ENCODE measurements at regions not wholly inside any gene's neighbourhood (a gene's known extent, or its start where the extent isn't known, plus 50 kb on each side); places are given as distances from the start of the nearest gene placed in this dataset.

GRCh38 chr9:18240213-18240612, 233.7 kb upstream of the ADAMTSL1 start:
- H3K36me3 ChIP-seq (ENCODE audit: insufficient read depth, low read depth, low read length): no peaks in the 10 kb centered on the region
- no peaks in the 10 kb centered on the region for H3K9me3 ChIP-seq (ENCODE audit: insufficient read depth, low read depth, low read length)
- H3K4me1 ChIP-seq (ENCODE audit: insufficient read depth, low read length): no peaks in the 10 kb centered on the region
- no peak overlapping the region for H3K27ac ChIP-seq (ENCODE audit: low read length)
- no peaks in the 10 kb centered on the region for H3K27me3 ChIP-seq (ENCODE audit: insufficient read depth, low read length)
- no peak overlapping the region for H3K9ac ChIP-seq (ENCODE audit: low read depth, low read length)
- H3K4me3 ChIP-seq (ENCODE audit: low read length): no peak overlapping the region

- Histone ChIP-seq H3K4me3 (ENCODE audit: low read length) (no peak overlapping the region), H3K27me3 (ENCODE audit: insufficient read depth, low read length) (no peaks in the 10 kb centered on the region), H3K27ac (ENCODE audit: low read length) (no peak overlapping the region), H3K36me3 (ENCODE audit: insufficient read depth, low read depth, low read length) (no peaks in the 10 kb centered on the region), H3K4me1 (ENCODE audit: insufficient read depth, low read length) (no peaks in the 10 kb centered on the region), H3K9me3 (ENCODE audit: insufficient read depth, low read depth, low read length) (no peaks in the 10 kb centered on the region), H3K9ac (ENCODE audit: low read depth, low read length) (no peak overlapping the region)
Measured at GRCh38 chr9:18245911-18246310, 228.0 kb upstream of the ADAMTSL1 start.

DNA sequence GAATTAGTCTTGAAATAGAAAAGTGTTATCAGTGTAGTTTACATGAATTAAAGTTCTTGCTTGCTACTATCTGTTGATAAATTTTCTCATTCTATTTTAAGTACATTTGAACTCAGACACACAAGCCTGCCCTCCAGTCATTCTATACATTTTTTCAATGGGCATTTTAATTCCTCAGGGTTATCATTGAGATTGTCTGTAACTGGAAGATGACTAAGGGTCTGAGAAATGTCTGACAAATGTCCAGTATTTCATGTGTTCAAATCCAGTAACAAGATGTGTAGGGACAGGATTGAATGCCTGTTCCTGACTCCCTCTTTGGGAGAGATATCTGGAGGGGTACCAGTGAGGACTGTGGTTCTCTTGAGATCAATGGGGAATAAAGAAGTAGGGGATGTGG, 223.9 kb upstream of the ADAMTSL1 start:
- Histone ChIP-seq H3K27ac (ENCODE audit: low read length) (no peak overlapping the region), H3K36me3 (ENCODE audit: insufficient read depth, low read depth, low read length) (no peaks in the 10 kb centered on the region), H3K9me3 (ENCODE audit: insufficient read depth, low read depth, low read length) (no peaks in the 10 kb centered on the region), H3K4me1 (ENCODE audit: insufficient read depth, low read length) (no peaks in the 10 kb centered on the region), H3K4me3 (ENCODE audit: low read length) (no peak overlapping the region), H3K9ac (ENCODE audit: low read depth, low read length) (no peak overlapping the region), H3K27me3 (ENCODE audit: insufficient read depth, low read length) (no peaks in the 10 kb centered on the region)

DNA sequence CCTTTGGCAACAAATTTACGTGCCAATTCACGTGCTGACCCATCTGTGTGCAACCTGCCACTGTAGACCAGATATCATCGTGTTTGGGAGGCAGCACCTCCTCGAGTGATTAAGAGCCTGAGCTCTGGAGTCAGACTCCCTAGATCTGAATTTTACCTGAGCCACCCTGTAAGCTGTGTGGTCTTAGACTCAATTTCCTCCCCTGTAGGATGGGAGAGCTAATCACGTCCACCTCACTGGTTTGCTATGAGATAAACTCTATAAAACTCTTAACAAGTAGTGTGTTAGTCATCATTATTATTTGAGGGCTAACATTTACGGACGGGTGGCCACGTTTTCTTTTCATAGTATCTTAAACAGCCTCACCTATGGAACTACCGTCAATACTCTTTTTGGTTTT, 220.0 kb upstream of the ADAMTSL1 start:
- no peak overlapping the region for H3K27ac ChIP-seq (ENCODE audit: low read length)
- 0 out of 2 replicates have a peak, but pooled peaks cover 2% of the 10 kb centered on the region for H3K4me1 ChIP-seq (ENCODE audit: insufficient read depth, low read length)
- no peaks in the 10 kb centered on the region for H3K27me3 ChIP-seq (ENCODE audit: insufficient read depth, low read length)
- H3K4me3 ChIP-seq (ENCODE audit: low read length): no peak overlapping the region
- H3K9me3 ChIP-seq (ENCODE audit: insufficient read depth, low read depth, low read length): no peaks in the 10 kb centered on the region
- no peaks in the 10 kb centered on the region for H3K36me3 ChIP-seq (ENCODE audit: insufficient read depth, low read depth, low read length)
- no peak overlapping the region for H3K9ac ChIP-seq (ENCODE audit: low read depth, low read length)

GRCh38 chr9:18255158-18255629, 218.8 kb upstream of the ADAMTSL1 start:
- Histone ChIP-seq H3K27ac (ENCODE audit: low read length) (no peak overlapping the region), H3K9ac (ENCODE audit: low read depth, low read length) (no peak overlapping the region), H3K9me3 (ENCODE audit: insufficient read depth, low read depth, low read length) (no peaks in the 10 kb centered on the region), H3K4me1 (ENCODE audit: insufficient read depth, low read length) (0 out of 2 replicates have a peak, but pooled peaks cover 2% of the 10 kb centered on the region), H3K36me3 (ENCODE audit: insufficient read depth, low read depth, low read length) (no peaks in the 10 kb centered on the region), H3K4me3 (ENCODE audit: low read length) (no peak overlapping the region), H3K27me3 (ENCODE audit: insufficient read depth, low read length) (no peaks in the 10 kb centered on the region)

DNA sequence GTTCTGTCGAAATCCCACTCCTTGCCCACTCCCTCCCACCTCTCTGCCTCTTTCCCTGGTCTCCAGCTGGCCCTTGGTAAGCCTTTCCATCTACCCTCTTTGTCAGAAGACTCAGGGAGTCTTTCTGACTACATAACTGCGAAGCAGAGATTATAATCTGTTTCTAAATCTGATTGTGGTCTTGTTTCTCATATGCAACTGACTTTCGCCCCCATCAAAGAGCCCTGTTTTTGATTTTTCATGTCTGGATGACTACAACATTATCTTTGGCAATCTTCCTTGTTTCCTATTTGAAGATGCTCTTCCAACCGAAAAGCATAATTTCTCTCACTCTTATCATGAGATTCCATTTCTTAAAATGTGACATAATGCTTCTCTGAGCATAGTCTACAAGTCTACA, 218.2 kb upstream of the ADAMTSL1 start:
- Histone ChIP-seq H3K4me3 (ENCODE audit: low read length) (no peak overlapping the region), H3K4me1 (ENCODE audit: insufficient read depth, low read length) (0 out of 2 replicates have a peak, but pooled peaks cover 2% of the 10 kb centered on the region), H3K27me3 (ENCODE audit: insufficient read depth, low read length) (no peaks in the 10 kb centered on the region), H3K9me3 (ENCODE audit: insufficient read depth, low read depth, low read length) (no peaks in the 10 kb centered on the region), H3K27ac (ENCODE audit: low read length) (no peak overlapping the region), H3K36me3 (ENCODE audit: insufficient read depth, low read depth, low read length) (no peaks in the 10 kb centered on the region), H3K9ac (ENCODE audit: low read depth, low read length) (no peak overlapping the region)

- no peaks in the 10 kb centered on the region for H3K36me3 ChIP-seq (ENCODE audit: insufficient read depth, low read depth, low read length)
Measured at GRCh38 chr9:18256568-18256967, 217.4 kb upstream of the ADAMTSL1 start.

DNA sequence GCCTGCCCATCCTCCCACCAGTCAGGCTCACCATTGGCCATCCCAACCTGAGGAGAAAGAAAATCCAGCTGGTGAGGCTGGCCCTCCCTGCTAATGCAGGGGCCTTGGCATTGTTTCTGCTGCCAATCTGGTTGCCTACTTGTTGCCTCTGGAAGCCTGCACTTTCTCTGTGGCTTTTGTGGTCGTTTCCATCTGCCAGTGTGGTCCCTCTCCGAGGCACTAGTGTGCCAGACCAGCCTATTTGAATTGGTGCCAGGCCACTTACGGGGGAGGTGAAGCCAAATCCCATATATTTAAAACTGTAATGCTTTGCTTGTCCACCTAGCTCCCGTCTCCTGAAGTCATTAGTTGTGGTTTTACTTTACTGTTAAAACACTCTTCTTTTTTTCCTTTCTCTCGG, 213.4 kb upstream of the ADAMTSL1 start:
- no peak overlapping the region for H3K4me3 ChIP-seq (ENCODE audit: low read length)
- no peaks in the 10 kb centered on the region for H3K36me3 ChIP-seq (ENCODE audit: insufficient read depth, low read depth, low read length)
- H3K27me3 ChIP-seq (ENCODE audit: insufficient read depth, low read length): no peaks in the 10 kb centered on the region
- no peak overlapping the region for H3K9ac ChIP-seq (ENCODE audit: low read depth, low read length)
- peaks cover 11% of the 10 kb centered on the region for H3K4me1 ChIP-seq (ENCODE audit: insufficient read depth, low read length)
- no peaks in the 10 kb centered on the region for H3K9me3 ChIP-seq (ENCODE audit: insufficient read depth, low read depth, low read length)
- no peak overlapping the region for H3K27ac ChIP-seq (ENCODE audit: low read length)

More at GRCh38 chr9:18256568-18256967, 217.4 kb upstream of the ADAMTSL1 start:
- no peak overlapping the region for H3K9ac ChIP-seq (ENCODE audit: low read depth, low read length)
- H3K27me3 ChIP-seq (ENCODE audit: insufficient read depth, low read length): no peaks in the 10 kb centered on the region
- H3K4me3 ChIP-seq (ENCODE audit: low read length): no peak overlapping the region
- no peak overlapping the region for H3K27ac ChIP-seq (ENCODE audit: low read length)
- peaks cover 7% of the 10 kb centered on the region; the same call in 1 of the 2 replicates for H3K4me1 ChIP-seq (ENCODE audit: insufficient read depth, low read length)
- no peaks in the 10 kb centered on the region for H3K9me3 ChIP-seq (ENCODE audit: insufficient read depth, low read depth, low read length)

DNA sequence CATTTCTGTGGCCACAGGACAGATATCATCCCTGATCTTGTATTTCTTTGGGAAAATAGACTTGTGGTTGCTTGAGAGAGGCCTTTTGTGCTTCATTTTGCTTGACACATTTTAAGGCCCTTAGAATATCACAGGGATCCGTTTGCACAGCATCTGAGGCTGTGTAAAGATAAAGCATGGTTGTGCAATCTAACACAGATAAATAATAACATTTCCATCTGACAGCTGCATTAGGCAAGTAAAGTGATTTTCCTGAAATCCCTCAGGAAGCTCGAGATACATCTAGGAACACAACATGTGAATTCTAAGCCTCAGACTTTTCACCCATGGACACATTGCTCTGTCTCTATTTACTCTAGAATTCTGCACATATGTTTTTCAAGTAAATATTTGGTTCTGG, 212.8 kb upstream of the ADAMTSL1 start:
- H3K4me3 ChIP-seq (ENCODE audit: low read length): no peak overlapping the region
- no peaks in the 10 kb centered on the region for H3K27me3 ChIP-seq (ENCODE audit: insufficient read depth, low read length)
- no peak overlapping the region for H3K9ac ChIP-seq (ENCODE audit: low read depth, low read length)
- peaks cover 11% of the 10 kb centered on the region for H3K4me1 ChIP-seq (ENCODE audit: insufficient read depth, low read length)
- no peak overlapping the region for H3K27ac ChIP-seq (ENCODE audit: low read length)
- no peaks in the 10 kb centered on the region for H3K9me3 ChIP-seq (ENCODE audit: insufficient read depth, low read depth, low read length)
- no peaks in the 10 kb centered on the region for H3K36me3 ChIP-seq (ENCODE audit: insufficient read depth, low read depth, low read length)

- no peak overlapping the region for H3K9ac ChIP-seq (ENCODE audit: low read depth, low read length)
- no peaks in the 10 kb centered on the region for H3K36me3 ChIP-seq (ENCODE audit: insufficient read depth, low read depth, low read length)
- H3K4me1 ChIP-seq (ENCODE audit: insufficient read depth, low read length): peaks cover 11% of the 10 kb centered on the region
- no peak overlapping the region for H3K27ac ChIP-seq (ENCODE audit: low read length)
- H3K4me3 ChIP-seq (ENCODE audit: low read length): no peak overlapping the region
- no peaks in the 10 kb centered on the region for H3K27me3 ChIP-seq (ENCODE audit: insufficient read depth, low read length)
- no peaks in the 10 kb centered on the region for H3K9me3 ChIP-seq (ENCODE audit: insufficient read depth, low read depth, low read length)
Measured at GRCh38 chr9:18263377-18263776, 210.6 kb upstream of the ADAMTSL1 start.

GRCh38 chr9:18268381-18268780, 205.6 kb upstream of the ADAMTSL1 start:
- Histone ChIP-seq H3K4me1 (ENCODE audit: insufficient read depth, low read length) (no peaks in the 10 kb centered on the region; the same call in none of the 2 replicates), H3K9ac (ENCODE audit: low read depth, low read length) (no peak overlapping the region), H3K27me3 (ENCODE audit: insufficient read depth, low read length) (no peaks in the 10 kb centered on the region), H3K36me3 (ENCODE audit: insufficient read depth, low read depth, low read length) (no peaks in the 10 kb centered on the region), H3K4me3 (ENCODE audit: low read length) (no peak overlapping the region), H3K27ac (ENCODE audit: low read length) (no peak overlapping the region), H3K9me3 (ENCODE audit: insufficient read depth, low read depth, low read length) (peaks cover 7% of the 10 kb centered on the region; the same call in 1 of the 2 replicates)

- H3K27ac ChIP-seq (ENCODE audit: low read length): no peak overlapping the region
- no peaks in the 10 kb centered on the region for H3K36me3 ChIP-seq (ENCODE audit: insufficient read depth, low read depth, low read length)
- no peaks in the 10 kb centered on the region; the same call in 1 of the 2 replicates for H3K4me1 ChIP-seq (ENCODE audit: insufficient read depth, low read length)
- H3K27me3 ChIP-seq (ENCODE audit: insufficient read depth, low read length): no peaks in the 10 kb centered on the region
- no peak overlapping the region for H3K9ac ChIP-seq (ENCODE audit: low read depth, low read length)
- H3K4me3 ChIP-seq (ENCODE audit: low read length): no peak overlapping the region
- peaks cover 7% of the 10 kb centered on the region; the same call in 1 of the 2 replicates for H3K9me3 ChIP-seq (ENCODE audit: insufficient read depth, low read depth, low read length)
Measured at GRCh38 chr9:18269561-18269960, 204.4 kb upstream of the ADAMTSL1 start.
